ENCODE measurements at regions not wholly inside any gene's neighbourhood (a gene's known extent, or its start where the extent isn't known, plus 50 kb on each side); places are given as distances from the start of the nearest gene placed in this dataset.

- TF ChIP-seq RELB (IDR thresholded peaks at IDR 0.05; ENCODE audit: low read depth) (no peak), SIX5 (IDR thresholded peaks at IDR 0.05; ENCODE audit: low read depth, low read length, severe bottlenecking) (no peak), CBX5 (IDR thresholded peaks at IDR 0.05; ENCODE audit: low read depth) (no peak), PRDM15 (CRISPR knock-in tag; IDR thresholded peaks at IDR 0.05) (no peak)
Observed at GRCh38 chr13:80149736-80150135, 191.2 kb downstream of the SPRY2 start (continued).

- RAD21 ChIA-PET (ENCODE audit: unreplicated experiment), result interaction anchor here (0.8 kb wide), 1 partner anchor 466 kb away, joined by 3 read pairs; no protein-coding TSS in a partner anchor
- ATAC-seq, result no peak
- intact Hi-C loops (cut with micrococcal nuclease; ENCODE audit: unreplicated experiment), result no loop called here
Observed at GRCh38 chr13:80145171-80145690, 195.7 kb downstream of the SPRY2 start.

More at GRCh38 chr13:80145171-80145690, 195.7 kb downstream of the SPRY2 start:
- CTCF ChIA-PET, result interaction anchor here (1.2 to 1.7 kb wide), 2 partner anchors 12 to 89 kb away, joined by 3 to 5 read pairs; no protein-coding TSS in a partner anchor
- H3K4me3 ChIP-seq, result no peak overlapping the region
- H3K36me3 ChIP-seq (ENCODE audit: control insufficient read depth in 2 of 2, insufficient read depth in 2 of 2, low read length in 1 of 2), result no peaks in the 10 kb centered on the region
- no peak overlapping the region for H2AFZ ChIP-seq (ENCODE audit: control insufficient read depth, low read depth, low read length)
- no peak overlapping the region for H3K4me2 ChIP-seq (ENCODE audit: control insufficient read depth, insufficient read depth)
- H3K4me1 ChIP-seq (ENCODE audit: control insufficient read depth, insufficient read depth, low read length), result no peaks in the 10 kb centered on the region
- no peak overlapping the region for H3K9ac ChIP-seq (ENCODE audit: control insufficient read depth, insufficient read depth, low read length)
- H3K27me3 ChIP-seq (replicated peaks in 1 of 2; ENCODE audit: control insufficient read depth in 2 of 2, insufficient read depth in 2 of 2, low read length in 1 of 2), result no peaks in the 10 kb centered on the region
- no peaks in the 10 kb centered on the region for H4K20me1 ChIP-seq (ENCODE audit: control insufficient read depth, insufficient read depth)
- FAIRE-seq (no peak), DNase-seq (ENCODE audit: low read depth, low spot score) (no peak)
- no peak for TF ChIP-seq KAT2A (conservative IDR thresholded peaks at IDR 0.05; ENCODE audit: control insufficient read depth, low read depth, low read length)
- no peak for TF ChIP-seq NR2F1 (conservative IDR thresholded peaks at IDR 0.05)
- TF ChIP-seq HDGF (IDR thresholded peaks at IDR 0.05), result no peak
- no peak for TF ChIP-seq MXI1 (IDR thresholded peaks at IDR 0.05; ENCODE audit: low read depth, low read length)
- no peak for TF ChIP-seq GATAD2B (conservative IDR thresholded peaks at IDR 0.05; ENCODE audit: low read depth)
- no peak for TF ChIP-seq RB1 (IDR thresholded peaks at IDR 0.05; ENCODE audit: borderline replicate concordance)
- TF ChIP-seq ZNF274 (IDR thresholded peaks at IDR 0.05; ENCODE audit: insufficient read depth, insufficient read length), result no peak
- no peak for TF ChIP-seq WRNIP1 (IDR thresholded peaks at IDR 0.05; ENCODE audit: borderline replicate concordance, low read depth, low read length)
- no peak for TF ChIP-seq SREBF1 (IDR thresholded peaks at IDR 0.05; ENCODE audit: low read length)
- no peak for TF ChIP-seq NFXL1 (IDR thresholded peaks at IDR 0.05; ENCODE audit: borderline replicate concordance)
- TF ChIP-seq CEBPB (IDR thresholded peaks at IDR 0.05; ENCODE audit: borderline replicate concordance in 1 of 2, low read depth in 2 of 2, low read length in 2 of 2), result no peak
- TF ChIP-seq POLR2A (IDR thresholded peaks at IDR 0.05; ENCODE audit: low read depth, low read length), result no peak
- TF ChIP-seq SMAD1 (IDR thresholded peaks at IDR 0.05; ENCODE audit: low read depth, partially characterized antibody), result no peak
- no peak for TF ChIP-seq NFYA (IDR thresholded peaks at IDR 0.05; ENCODE audit: borderline replicate concordance, low read depth, low read length)
- TF ChIP-seq TAF1 (IDR thresholded peaks at IDR 0.05; ENCODE audit: borderline replicate concordance, low read depth, low read length), result no peak
- TF ChIP-seq POLR2AphosphoS5 (IDR thresholded peaks at IDR 0.05; ENCODE audit: low read length), result no peak
- SMC1A ChIA-PET (ENCODE audit: uncharacterized antibody, unreplicated experiment), result interaction anchor here (0.5 to 1.2 kb wide), 4 partner anchors 8 to 107 kb away, joined by 3 to 5 read pairs (median 3); no protein-coding TSS in a partner anchor
- no TSS peak for BruUV-seq (replicated peaks)
- POLR2A ChIA-PET, result no interaction called here
- no peak overlapping the region for H3K27ac ChIP-seq (ENCODE audit: control insufficient read depth, insufficient read depth)
- no peaks in the 10 kb centered on the region for H3K9me3 ChIP-seq (replicated peaks; ENCODE audit: control insufficient read depth, insufficient read depth, low read length)
- in situ Hi-C loops (cut with MboI), result no loop called here
- H3K79me2 ChIP-seq (ENCODE audit: control insufficient read depth, insufficient read depth, low read length), result no peaks in the 10 kb centered on the region
- 0% methylated on average over 3 of the region's 3 CpGs for WGBS (ENCODE audit: insufficient coverage, insufficient replicate concordance, low lambda C conversion rate, missing lambda C conversion rate)

All from GM12878 (cell line).